ENCODE measurements at regions not wholly inside any gene's neighbourhood (a gene's known extent, or its start where the extent isn't known, plus 50 kb on each side); places are given as distances from the start of the nearest gene placed in this dataset.

GRCh38 chr2:221285148-221285547, 287.0 kb downstream of the EPHA4 start:
- no peak for DNase-seq (ENCODE audit: low spot score)

GRCh38 chr2:221286406-221286805, 285.7 kb downstream of the EPHA4 start:
- no peak for DNase-seq (ENCODE audit: low spot score)

GRCh38 chr2:221289389-221289788, 282.7 kb downstream of the EPHA4 start:
- DNase-seq (ENCODE audit: low spot score), result no peak

GRCh38 chr2:221289846-221290245, 282.3 kb downstream of the EPHA4 start:
- no peak for DNase-seq (ENCODE audit: low spot score)

- no peak for DNase-seq (ENCODE audit: low spot score)
Observed at GRCh38 chr2:221293949-221294742, 278.0 kb downstream of the EPHA4 start.

- DNase-seq (ENCODE audit: low spot score), result no peak
Observed at GRCh38 chr2:221304916-221305315, 267.2 kb downstream of the EPHA4 start.

- DNase-seq (ENCODE audit: low spot score), result no peak
Observed at GRCh38 chr2:221308507-221309066, 263.5 kb downstream of the EPHA4 start.

- DNase-seq (ENCODE audit: low spot score), result no peak
Observed at GRCh38 chr2:221309892-221310583, 262.1 kb downstream of the EPHA4 start.

- DNase-seq (ENCODE audit: low spot score), result no peak
Observed at GRCh38 chr2:221310730-221311129, 261.4 kb downstream of the EPHA4 start.

GRCh38 chr2:221312634-221313033, 259.5 kb downstream of the EPHA4 start:
- no peak for DNase-seq (ENCODE audit: low spot score)

- DNase-seq (ENCODE audit: low spot score), result no peak
Observed at GRCh38 chr2:221314786-221315185, 257.3 kb downstream of the EPHA4 start.

GRCh38 chr2:221318376-221319130, 253.6 kb downstream of the EPHA4 start:
- DNase-seq (ENCODE audit: low spot score), result no peak

GRCh38 chr2:221322741-221323140, 249.4 kb downstream of the EPHA4 start:
- DNase-seq (ENCODE audit: low spot score), result no peak

- DNase-seq (ENCODE audit: low spot score), result no peak
Observed at GRCh38 chr2:221323513-221323912, 248.6 kb downstream of the EPHA4 start.

- DNase-seq (ENCODE audit: low spot score), result no peak
Observed at GRCh38 chr2:221330436-221330835, 241.7 kb downstream of the EPHA4 start.

GRCh38 chr2:221334481-221335218, 237.5 kb downstream of the EPHA4 start:
- DNase-seq (ENCODE audit: low spot score), result no peak

- DNase-seq (ENCODE audit: low spot score), result no peak
Observed at GRCh38 chr2:221335219-221335752, 236.8 kb downstream of the EPHA4 start.

GRCh38 chr2:221336967-221337366, 235.1 kb downstream of the EPHA4 start:
- no peak for DNase-seq (ENCODE audit: low spot score)

- DNase-seq (ENCODE audit: low spot score), result no peak
Observed at GRCh38 chr2:221337957-221338685, 234.0 kb downstream of the EPHA4 start.

GRCh38 chr2:221342388-221342787, 229.7 kb downstream of the EPHA4 start:
- no peak for DNase-seq (ENCODE audit: low spot score)

GRCh38 chr2:221343524-221343923, 228.6 kb downstream of the EPHA4 start:
- no peak for DNase-seq (ENCODE audit: low spot score)

Data from putamen (tissue), 1 donor.